DOHH2 (cell line): ENCODE measurements at regions not wholly inside any gene's neighbourhood (a gene's known extent, or its start where the extent isn't known, plus 50 kb on each side); places are given as distances from the start of the nearest gene placed in this dataset.

ENCODE experiments used
- H3F3A ChIP-seq: fragments of 200-600 bp; sonication (generic), shearing (Covaris generic); 2 replicates; pipeline ENCODE4 v1.6.0; 2016; ENCODE audit warnings: antibody characterized with exemption, mild to moderate bottlenecking; ENCODE audit not compliant: control insufficient read depth, insufficient read depth
- H3K27ac ChIP-seq: fragments of 200-600 bp; sonication (generic); 2 replicates; pipeline ENCODE4 v1.5.1; 2014; ENCODE audit warnings: low read depth, mild to moderate bottlenecking, low read length, moderate library complexity
- H3K27me3 ChIP-seq: fragments of 200-600 bp; sonication (generic); 2 replicates; pipeline ENCODE4 v1.6.1; 2014; ENCODE audit warnings: mild to moderate bottlenecking, low read length, mixed read lengths; ENCODE audit not compliant: control insufficient read depth
- H3K36me3 ChIP-seq: fragments of 200-600 bp; sonication (generic); 2 replicates; pipeline ENCODE4 v1.6.1; 2014; ENCODE audit warnings: mild to moderate bottlenecking, low read length, moderate library complexity, mixed read lengths; ENCODE audit not compliant: control insufficient read depth
- H3K4me1 ChIP-seq: fragments of 200-600 bp; sonication (generic); 2 replicates; pipeline ENCODE4 v1.6.1; 2014; ENCODE audit warnings: mild to moderate bottlenecking, low read length, mixed read lengths; ENCODE audit not compliant: control insufficient read depth
- H3K4me2 ChIP-seq: fragments of 200-600 bp; sonication (generic); 2 replicates; pipeline ENCODE4 v1.6.0; 2014; ENCODE audit warnings: mild to moderate bottlenecking, low read length, moderate library complexity
- H3K4me3 ChIP-seq: fragments of 200-600 bp; sonication (generic); 2 replicates; pipeline ENCODE4 v1.5.1; 2014; ENCODE audit warnings: mild to moderate bottlenecking, low read length, mixed read lengths
- H3K79me2 ChIP-seq: fragments of 200-600 bp; sonication (generic); 2 replicates; pipeline ENCODE4 v1.6.1; 2014; ENCODE audit warnings: mild to moderate bottlenecking, low read length, mixed read lengths; ENCODE audit not compliant: control insufficient read depth
- H3K9me2 ChIP-seq: fragments of 200-600 bp; sonication (generic); replicated peaks from 2 replicates; pipeline ENCODE4 v1.6.1; 2014; ENCODE audit warnings: mild to moderate bottlenecking, low read length, mixed read lengths; ENCODE audit not compliant: control insufficient read depth
- H3K9me3 ChIP-seq: fragments of 200-600 bp; sonication (generic); 2 replicates; pipeline ENCODE4 v1.6.1; 2014; ENCODE audit warnings: antibody characterized with exemption, low read length, mixed read lengths; ENCODE audit not compliant: control insufficient read depth, insufficient read depth
- H4K20me1 ChIP-seq: fragments of 200-600 bp; sonication (generic); 2 replicates; pipeline ENCODE4 v1.6.0; 2014; ENCODE audit warnings: low read depth, mild to moderate bottlenecking, antibody characterized with exemption, low read length, moderate library complexity; ENCODE audit not compliant: control insufficient read depth, insufficient read depth
- CTCF ChIP-seq: fragments of 200-600 bp; sonication (generic); IDR thresholded peaks from one replicate; pipeline ENCODE4 v1.5.1; 2014; ENCODE audit warnings: antibody characterized with exemption, mild to moderate bottlenecking, low read depth, low read length; ENCODE audit not compliant: poor library complexity, severe bottlenecking
- EZH2phosphoT487 ChIP-seq: fragments of 200-600 bp; sonication (generic); IDR thresholded peaks from 2 replicates; pipeline ENCODE4 v1.6.1; 2017; ENCODE audit warnings: borderline replicate concordance, mild to moderate bottlenecking, antibody characterized with exemption, low read length, moderate library complexity, mixed read lengths

GRCh38 chr4:10808591-10808990 is 124.0 kb upstream of the CLNK start:
- H3K79me2 ChIP-seq: no peaks in the 10 kb centered on the region
- H3F3A ChIP-seq: no peaks in the 10 kb centered on the region
- H3K4me1 ChIP-seq: no peaks in the 10 kb centered on the region
- H3K36me3 ChIP-seq: no peaks in the 10 kb centered on the region
- no peak for TF ChIP-seq EZH2phosphoT487
- TF ChIP-seq CTCF: no peak
- H3K27me3 ChIP-seq: no peaks in the 10 kb centered on the region
- no peak overlapping the region for H3K4me3 ChIP-seq
- H3K9me2 ChIP-seq: no peaks in the 10 kb centered on the region
- peaks cover 8% of the 10 kb centered on the region; the same call in 1 of the 2 replicates for H3K9me3 ChIP-seq
- no peak overlapping the region for H3K27ac ChIP-seq
- no peaks in the 10 kb centered on the region for H4K20me1 ChIP-seq
- no peak overlapping the region for H3K4me2 ChIP-seq

GRCh38 chr4:10806953-10807645 is 122.5 kb upstream of the CLNK start:
- H3K9me3 ChIP-seq: no peaks in the 10 kb centered on the region; the same call in 1 of the 2 replicates
- H3K4me2 ChIP-seq: no peak overlapping the region
- no peak overlapping the region for H3K4me3 ChIP-seq
- H3K36me3 ChIP-seq: no peaks in the 10 kb centered on the region
- H4K20me1 ChIP-seq: no peaks in the 10 kb centered on the region
- H3F3A ChIP-seq: no peaks in the 10 kb centered on the region
- no peaks in the 10 kb centered on the region for H3K27me3 ChIP-seq
- no peaks in the 10 kb centered on the region for H3K79me2 ChIP-seq
- TF ChIP-seq EZH2phosphoT487 (no peak), CTCF (no peak)
- no peak overlapping the region for H3K27ac ChIP-seq
- H3K9me2 ChIP-seq: no peaks in the 10 kb centered on the region
- no peaks in the 10 kb centered on the region for H3K4me1 ChIP-seq

- Histone ChIP-seq H3K79me2 (no peaks in the 10 kb centered on the region), H3K4me2 (no peak overlapping the region), H3K27me3 (no peaks in the 10 kb centered on the region), H3K36me3 (no peaks in the 10 kb centered on the region), H4K20me1 (no peaks in the 10 kb centered on the region), H3K9me3 (no peaks in the 10 kb centered on the region; the same call in 1 of the 2 replicates), H3K9me2 (no peaks in the 10 kb centered on the region), H3K4me3 (no peak overlapping the region), H3K27ac (no peak overlapping the region), H3F3A (no peaks in the 10 kb centered on the region), H3K4me1 (no peaks in the 10 kb centered on the region)
- TF ChIP-seq CTCF (no peak), EZH2phosphoT487 (no peak)
Measured at GRCh38 chr4:10803713-10804343, 119.3 kb upstream of the CLNK start.
